ENCODE measurements at regions not wholly inside any gene's neighbourhood (a gene's known extent, or its start where the extent isn't known, plus 50 kb on each side); places are given as distances from the start of the nearest gene placed in this dataset.
"Not testable (repeated sequence)": the region's sequence is repeated elsewhere in the genome, so short reads cannot be mapped to it uniquely, and the experiment has no call there.

DNA sequence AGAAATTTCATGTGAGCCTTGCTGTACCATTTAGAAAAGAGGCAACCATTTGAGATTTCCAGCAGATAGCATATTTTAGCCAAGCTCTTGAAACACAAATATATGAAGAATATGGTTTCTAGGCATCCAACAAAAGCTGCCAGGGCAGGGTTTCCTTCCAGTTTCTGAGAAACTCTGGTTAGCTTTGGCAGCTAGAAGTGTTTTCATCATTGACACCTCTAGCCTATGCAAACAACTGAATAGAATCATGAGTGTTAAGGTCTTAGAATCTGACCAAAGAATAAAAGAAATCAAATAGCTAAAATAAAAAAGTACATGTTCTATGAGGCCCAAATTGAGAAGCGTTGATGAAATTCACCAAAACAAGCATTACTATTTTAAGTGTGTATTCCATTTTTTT lies 188.1 kb downstream of the TMEM167A start:
- DNase-seq (ENCODE audit: low spot score), result no peak

DNA sequence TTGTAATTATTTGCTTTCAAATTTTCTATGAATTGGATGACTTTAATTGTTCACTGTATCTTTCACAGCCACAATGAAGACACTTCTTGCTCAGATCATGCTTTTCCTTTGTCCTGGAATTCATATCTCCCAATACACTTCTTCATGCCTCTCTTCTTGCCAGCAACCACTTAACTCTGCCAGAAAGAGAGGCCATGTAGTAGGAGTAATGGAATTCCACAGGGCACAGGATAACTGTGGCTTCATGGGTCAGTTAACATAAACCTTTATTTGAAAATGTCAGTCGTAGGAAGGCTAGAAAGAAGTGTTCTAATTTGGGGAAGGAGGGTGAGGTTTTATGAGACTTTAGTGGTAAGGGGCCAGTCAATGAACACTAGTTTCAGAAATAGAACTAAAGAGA lies 190.3 kb downstream of the TMEM167A start:
- DNase-seq (ENCODE audit: low spot score), result no peak

DNA sequence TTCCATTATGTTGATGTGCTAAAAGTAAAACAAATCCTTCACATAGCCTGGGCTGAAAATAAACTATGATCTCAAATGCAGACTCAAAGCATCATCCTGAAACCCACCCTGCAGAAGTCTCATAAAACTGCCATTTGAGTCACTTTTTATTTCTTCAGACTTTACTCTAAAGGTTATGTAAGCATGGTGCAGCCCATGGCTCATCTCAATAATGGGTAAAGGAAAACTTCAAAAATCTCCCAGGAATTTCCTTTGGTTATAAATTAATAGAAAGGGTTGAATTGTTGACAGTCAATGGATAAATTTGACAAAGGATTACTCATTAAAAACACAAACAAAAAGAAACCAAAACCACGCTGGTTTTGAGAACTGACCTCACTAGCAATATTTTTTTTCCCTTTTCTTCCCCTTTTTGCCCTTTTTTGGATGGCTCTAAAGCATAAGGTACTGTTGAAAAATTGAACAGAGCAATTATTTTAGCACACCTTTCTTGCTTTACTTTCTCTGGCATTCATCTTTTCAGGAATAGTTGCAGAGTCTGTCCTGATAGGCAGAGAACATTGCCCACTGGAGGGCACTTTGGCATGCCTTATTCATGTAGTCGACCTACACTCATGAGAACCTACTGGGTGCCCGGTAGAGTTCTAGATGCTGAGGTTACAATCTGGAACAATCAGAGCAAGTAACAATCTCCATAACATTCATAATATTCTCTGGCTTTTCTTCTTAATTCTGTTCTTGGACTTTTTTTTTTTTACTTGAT lies 191.4 kb downstream of the TMEM167A start:
- no peak for DNase-seq (ENCODE audit: low spot score)

DNA sequence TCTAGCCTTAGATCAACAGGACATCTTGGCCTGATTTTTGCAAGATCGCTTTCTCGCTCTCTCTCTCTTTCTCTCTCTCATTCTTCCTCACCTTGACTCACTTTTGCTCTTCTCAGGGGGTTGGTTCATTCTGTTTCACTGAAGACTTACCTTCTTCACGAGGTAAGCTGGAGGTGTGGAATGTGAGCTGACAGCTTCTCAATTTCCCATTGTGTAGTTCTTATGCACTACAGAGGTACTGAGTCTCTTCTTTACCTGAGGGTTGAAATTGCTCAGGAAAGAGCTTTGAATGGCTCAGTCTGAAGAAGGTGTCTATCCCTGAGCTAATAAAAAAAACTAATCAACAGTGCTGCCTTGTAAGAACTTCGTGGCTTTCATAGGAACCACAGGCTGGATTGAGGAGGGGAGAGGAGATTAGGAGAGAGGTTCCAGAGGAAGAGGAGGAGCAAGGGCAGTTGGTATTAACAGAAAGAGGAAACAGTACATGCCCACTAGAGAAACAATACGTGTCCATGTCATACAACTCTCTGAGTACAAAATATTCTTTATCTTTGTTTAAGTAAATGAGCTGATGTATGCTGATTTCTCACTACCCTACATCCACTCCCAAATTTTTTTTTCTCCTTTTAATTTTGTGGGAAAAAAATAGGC lies 192.2 kb downstream of the TMEM167A start:
- no peak for DNase-seq (ENCODE audit: low spot score)

DNA sequence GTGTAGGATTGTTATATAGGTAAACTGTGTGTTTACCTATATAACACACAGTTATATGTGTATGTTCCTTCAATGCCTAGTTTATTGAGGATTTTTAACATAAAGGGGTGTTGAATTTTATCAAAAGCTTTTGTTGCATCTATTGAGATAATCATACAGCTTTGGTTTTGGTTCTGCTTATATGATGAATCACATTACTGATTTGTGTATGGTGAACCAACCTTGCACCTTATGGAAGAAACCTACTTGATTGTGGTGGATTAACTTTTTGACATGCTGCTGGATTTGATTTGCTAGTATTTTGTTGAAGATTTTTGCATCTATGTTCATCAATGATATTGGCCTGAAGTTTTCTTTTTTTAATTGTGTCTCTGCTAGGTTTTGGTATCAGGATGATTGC lies 194.9 kb downstream of the TMEM167A start:
- no peak for DNase-seq (ENCODE audit: low spot score)

DNA sequence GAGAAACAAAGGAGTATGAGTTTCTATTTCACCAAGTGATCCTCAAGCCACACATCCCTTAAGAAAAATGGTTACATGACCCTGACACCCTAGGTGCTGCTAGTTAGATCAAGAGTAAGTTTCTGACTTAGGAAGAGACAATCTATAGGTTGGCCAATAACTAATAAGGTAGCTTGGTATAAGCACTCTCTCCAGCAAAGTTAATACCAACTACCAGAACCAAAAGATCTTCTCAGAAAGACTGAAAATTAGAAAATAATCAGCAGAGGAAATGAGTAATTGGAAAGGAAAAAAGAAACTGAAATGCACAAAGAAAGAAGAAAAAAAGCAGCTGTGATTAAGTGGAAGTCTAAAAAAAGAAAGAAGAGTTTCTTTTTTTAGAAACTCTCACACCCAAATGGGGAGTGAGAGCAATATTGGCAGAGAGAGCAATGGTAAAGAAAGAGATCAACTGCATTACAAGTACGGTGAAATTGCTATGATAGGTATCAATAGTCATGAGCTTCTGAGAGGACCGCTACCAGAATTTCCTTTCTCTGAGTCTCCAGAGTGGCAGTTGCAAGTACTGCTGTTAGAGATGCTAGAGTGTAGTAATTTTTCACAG lies 195.5 kb downstream of the TMEM167A start:
- no peak for DNase-seq (ENCODE audit: low spot score)

DNA sequence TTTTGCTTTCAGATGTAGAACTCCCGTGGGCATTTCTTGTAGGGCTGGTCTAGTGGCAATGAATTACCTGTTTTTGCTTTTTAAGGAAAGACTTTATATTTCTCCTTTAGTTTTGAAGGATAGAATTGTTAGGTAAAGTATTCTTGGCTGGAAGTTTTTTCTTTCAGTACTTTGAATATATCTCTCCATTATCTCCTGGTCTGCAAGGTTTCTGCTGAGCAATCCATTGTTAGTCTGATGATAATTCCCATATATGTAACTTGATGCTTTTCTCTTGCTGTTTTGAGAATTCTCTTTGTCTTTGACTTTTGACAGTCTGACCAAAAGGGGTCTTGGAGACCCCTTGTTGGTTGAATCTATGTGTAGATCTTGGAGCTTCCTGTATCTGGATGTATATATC lies 198.1 kb downstream of the TMEM167A start:
- DNase-seq (ENCODE audit: low spot score), result no peak

DNA sequence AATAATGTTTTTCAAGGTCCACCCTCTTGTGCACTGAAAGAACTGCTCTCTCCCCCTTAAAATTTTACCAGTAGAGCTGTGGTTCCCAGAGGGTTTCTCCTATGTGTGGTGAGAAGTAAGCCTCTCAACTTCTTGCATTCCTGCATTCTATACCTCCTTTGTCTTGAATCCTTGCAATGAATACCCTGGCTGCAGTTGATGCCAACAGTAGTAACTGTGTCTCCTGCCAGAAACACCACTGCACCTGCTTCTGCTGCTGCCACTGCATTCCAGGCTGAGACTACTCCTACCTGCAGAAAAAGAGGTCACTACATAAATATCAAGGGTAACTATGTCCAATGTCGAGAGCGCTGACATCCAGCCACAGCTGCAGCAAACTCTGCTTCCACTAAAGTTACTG lies 203.7 kb downstream of the TMEM167A start:
- DNase-seq (ENCODE audit: low spot score), result no peak

DNA sequence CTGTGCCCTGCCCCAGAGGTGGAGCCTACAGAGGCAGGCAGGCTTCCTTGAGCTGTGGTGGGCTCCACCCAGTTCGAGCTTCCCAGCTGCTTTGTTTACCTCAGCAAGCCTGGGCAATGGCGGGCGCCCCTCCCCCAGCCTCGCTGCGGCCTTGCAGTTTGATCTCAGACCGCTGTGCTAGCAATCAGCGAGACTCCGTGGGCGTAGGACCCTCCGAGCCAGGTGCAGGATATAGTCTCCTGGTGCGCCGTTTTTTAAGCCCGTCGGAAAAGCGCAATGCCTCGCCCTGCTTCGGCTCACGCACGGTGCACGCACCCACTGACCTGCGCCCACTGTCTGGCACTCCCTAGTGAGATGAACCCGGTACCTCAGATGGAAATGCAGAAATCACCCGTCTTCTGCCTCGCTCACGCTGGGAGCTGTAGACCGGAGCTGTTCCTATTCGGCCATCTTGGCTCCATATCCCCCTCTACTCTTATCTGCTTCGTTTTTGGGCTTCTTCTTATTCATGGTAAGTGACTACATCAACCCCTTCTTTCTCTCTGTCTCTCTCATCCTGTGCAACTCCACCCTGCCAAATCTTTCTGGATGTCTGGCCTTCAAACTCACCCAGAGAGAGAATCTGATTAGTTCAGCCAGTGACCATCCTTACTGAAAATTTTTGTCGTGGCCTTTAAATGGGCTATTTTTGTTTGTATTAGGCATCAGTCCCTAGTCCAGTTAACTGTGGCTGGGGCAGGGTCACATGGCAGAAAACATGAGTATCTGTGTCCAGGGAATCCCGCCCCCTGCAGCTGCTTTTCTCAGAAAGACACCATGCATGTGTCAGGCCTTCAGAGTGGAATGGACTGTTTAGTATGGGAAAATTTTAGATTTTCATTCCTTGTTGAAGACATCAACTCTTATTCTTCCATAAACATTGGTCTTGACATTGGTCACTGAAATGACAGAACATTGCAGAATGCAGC lies 204.6 kb downstream of the TMEM167A start:
- DNase-seq (ENCODE audit: low spot score), result not testable (repeated sequence)

DNA sequence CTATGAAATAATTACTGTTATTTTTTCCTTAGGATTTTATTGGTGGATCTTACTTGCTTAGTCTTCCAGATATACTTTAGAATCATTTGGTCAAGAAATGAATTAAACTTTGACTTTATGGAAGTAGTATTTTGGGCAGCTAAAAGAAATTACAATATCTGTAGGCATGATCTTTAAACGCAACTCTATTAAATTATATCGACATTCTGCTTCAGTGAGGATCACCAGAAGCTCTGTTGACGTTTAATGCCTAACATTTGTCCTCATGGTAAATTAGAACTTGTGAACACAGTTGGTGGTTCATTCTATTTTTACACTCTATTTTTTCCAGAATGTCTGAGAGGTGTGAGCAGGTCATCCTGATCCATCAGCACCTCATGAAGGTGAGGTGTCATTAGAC lies 211.6 kb downstream of the TMEM167A start:
- no peak for DNase-seq (ENCODE audit: low spot score)

DNA sequence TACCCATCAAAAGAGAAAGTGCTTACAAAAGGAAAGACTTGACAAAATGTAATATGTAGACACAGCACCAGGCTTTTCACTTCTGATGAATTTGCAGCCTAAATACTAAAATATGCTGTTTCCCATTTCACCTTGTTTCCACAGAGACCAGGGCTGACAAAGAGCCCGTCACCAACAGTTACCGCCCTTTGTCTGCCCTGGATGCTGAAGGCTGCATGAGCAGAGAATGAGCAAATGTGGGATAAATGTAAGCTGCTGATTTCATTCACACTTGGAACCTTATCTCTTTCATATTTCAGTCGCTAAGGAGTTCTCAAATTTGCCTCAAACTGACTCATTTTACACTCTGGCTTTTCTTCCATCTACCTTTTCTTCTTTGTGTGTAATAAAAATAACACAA lies 213.9 kb downstream of the TMEM167A start:
- no peak for DNase-seq (ENCODE audit: low spot score)

DNA sequence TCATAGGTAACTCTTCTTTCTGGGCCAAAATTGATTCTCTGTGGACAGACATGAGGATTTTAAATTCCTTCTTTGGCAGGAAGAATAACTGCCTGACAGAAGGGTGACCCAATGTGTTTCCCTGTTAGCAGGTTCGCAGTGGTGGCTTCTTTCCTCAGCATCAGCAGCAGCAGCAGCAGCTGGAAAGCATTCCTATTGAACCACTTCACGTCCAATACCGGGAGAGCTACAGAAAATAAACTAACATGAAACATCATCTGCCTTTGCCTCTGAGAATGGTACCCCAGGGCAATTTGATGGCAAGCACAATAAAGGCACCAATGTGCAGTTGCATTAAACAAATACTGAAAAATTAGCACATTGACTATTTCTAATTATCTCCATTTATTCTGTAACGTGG lies 214.5 kb downstream of the TMEM167A start:
- no peak for DNase-seq (ENCODE audit: low spot score)

DNA sequence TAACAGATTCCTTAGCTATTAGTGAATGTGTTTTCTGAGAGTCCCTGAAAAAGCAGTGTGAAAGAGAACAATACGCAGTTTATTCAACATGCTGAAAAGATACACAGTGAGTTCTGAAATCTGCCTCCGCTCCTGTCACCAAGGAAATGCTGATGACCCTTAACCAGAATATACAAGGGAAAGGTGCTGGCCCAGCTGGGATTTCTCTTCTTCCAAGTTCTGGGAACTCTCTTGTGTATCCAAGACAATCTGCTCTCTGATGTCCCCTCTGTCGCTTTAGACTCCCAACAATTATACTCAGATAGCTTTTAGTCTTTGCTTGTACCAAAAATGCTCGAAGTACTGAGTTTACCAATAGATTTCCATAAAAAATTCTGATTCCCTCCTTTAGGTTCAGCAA lies 214.9 kb downstream of the TMEM167A start:
- DNase-seq (ENCODE audit: low spot score), result no peak

DNA sequence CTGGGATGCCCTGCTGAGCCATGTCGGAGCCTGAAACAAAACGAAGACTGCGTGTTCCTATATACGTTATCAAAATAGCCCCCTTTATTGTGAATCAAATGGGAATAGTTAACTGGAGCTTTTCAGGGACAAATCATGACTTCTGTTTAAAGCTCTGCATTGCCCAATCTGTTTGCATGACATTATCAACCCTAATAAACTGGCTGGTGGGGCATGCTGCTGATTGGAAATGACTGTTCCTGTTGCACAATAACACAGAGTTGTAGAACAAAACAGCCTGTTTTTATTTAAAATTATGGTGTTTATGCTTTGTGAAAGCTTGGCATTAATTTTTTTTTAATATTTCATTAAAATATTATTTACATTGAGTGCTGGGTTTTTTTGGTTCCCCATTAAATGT lies 215.5 kb downstream of the TMEM167A start:
- DNase-seq (ENCODE audit: low spot score), result no peak

DNA sequence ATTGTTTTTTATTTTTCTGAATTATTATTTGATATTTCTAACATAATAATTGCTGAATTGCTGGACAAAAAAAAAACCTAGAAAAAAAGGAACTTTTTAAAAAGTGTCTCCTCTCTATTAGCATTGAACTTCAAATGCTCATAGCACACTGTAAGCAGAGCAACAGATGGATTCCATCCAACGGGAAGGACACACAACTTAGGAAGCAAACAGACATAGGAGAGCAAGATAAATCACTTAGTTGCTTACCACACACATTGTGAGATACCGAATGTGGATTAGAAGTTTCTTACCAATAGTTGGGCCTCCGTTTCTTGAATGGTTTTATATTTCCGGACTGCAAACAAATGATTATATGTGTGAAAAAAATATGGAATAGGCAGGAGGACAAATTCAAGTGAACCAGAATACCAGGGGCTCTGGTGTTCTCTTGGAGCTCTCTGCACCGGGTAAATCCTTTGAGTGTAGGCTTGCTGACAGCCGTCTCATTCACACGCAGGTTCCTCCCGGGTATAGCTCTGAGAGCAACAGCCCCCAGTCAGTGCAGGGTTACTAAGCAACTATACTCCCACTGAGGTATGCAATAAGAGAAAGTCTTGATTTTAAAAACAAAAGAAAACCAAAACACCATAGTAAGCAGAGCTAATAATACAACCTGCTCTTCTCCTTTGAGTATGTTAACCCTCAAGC lies 217.6 kb downstream of the TMEM167A start:
- DNase-seq (ENCODE audit: low spot score), result no peak

DNA sequence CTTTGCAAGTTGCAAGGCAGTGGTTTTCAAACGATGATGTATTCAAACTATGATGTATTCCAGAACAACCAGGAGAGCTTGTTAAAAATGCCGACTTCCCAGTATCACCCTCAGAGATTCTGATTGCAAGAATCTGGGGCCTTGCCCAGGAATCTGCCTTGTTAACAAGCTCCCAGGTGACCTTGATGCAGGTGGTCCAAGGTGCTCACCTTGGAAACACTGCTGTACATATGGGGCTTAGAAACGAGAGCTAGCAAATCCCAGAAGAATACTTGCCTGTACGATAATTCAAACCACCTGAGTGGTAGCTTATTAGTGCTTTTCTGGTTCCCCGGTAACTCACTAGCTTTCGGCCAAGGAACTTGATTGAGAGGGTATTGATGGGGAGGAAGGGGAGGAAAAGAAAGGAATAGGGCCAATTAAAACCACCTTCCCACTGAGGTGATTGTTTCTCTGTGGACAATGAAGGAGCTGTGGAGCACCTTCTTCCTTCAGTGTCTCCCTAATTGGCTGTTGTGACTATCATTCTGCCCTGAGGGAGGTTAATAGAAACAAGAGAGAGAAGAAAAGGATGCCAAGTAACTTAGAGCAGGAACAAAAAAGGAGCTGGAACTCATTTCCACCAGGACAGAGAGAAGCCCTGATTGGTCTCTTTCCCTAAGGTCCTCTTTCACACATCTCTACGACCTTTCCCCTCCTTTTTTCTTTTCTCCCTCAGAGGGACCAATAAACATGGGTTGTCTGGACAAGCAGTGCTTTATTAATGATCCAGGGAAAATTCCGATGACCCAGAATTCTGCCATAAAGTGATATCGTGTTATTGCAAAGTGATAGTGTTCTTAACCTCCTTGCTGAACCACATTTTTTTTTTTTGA lies 218.8 kb downstream of the TMEM167A start:
- DNase-seq (ENCODE audit: low spot score), result no peak

DNA sequence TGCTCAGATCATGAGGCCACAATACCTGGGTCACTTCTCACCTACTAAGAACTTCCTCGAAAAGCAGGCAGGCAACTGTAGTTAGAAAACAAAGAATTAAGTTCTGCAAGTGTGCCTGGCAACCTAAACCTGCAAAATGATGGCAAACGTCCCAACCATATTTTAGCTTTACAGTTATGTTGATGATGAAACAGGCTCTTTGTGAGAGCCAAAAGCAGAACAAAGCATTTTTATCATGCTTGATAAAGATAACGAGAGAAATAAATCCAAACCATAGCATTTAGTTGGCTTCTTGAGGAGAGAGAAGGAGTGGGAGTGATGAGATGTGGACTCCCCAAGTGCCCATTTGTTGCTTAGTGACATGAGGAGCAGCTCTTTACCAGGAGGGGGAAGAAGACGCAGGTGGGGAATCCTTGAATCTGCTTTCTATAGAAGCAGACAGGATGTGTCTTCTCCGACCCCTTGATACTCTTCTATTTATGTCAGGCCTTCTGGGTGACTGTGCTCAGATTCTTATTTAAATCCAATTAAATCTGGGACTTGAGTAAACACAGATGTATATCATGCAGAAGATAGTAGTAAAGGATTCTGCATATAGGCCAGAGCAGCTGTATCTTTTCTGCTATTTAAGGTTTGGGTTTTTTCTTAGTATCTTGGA lies 221.2 kb downstream of the TMEM167A start:
- DNase-seq (ENCODE audit: low spot score), result no peak

DNA sequence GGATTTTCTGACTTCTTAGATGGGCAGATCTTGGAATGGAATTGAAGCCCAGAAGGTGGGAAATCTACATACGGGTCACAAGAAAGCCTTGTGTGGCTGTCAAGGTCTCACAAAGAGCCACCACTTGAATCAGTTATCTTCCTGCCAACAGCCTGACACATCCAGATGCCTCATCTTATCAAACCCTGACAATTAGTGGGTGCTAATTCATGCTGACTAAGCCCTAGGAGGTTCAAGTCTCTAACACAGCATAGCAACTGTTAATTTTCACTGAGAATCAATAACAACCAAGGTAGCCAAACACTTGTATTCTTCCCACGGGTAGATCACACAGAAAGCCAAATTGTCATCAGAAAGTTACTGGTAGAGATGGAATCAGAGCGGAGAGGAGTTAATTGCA lies 222.2 kb downstream of the TMEM167A start:
- no peak for DNase-seq (ENCODE audit: low spot score)

DNA sequence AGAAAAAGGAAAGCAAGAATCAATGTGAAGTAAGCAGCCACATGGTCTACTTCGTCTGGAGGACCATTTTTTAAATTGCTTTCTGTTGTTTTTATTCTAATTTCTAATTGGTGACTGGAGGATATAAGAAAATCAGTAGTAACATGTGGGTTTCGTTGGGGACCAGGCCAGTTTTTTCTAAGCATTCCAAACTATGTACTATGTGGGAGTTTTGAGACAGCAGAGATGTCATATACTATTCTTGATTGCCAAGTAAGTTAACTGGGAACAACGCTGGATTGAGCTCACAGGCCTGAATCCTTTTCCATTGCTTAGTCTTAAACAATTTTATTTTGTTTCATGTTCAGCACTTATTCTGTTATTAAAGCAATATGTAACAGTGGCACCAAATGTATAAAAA lies 225.7 kb downstream of the TMEM167A start:
- DNase-seq (ENCODE audit: low spot score), result no peak

DNA sequence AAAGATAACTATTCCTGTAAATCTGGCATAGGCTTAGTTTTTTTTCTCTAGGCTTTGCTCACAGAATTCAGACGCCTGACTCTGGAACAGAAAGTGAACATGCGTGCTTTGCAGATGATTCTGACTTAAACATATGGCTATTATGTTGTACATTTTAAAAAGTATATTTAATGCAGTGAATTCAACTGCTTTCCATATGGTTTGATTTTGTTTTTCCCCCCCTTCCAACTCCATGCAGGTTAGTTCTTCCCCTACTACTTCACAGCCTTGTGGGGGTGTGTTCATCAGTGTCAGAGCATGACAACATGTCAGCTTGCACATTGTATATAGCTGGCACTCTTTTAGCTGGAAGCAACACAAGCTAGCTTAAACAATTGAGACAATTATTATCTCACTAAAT lies 226.8 kb downstream of the TMEM167A start:
- no peak for DNase-seq (ENCODE audit: low spot score)

All from ecto neural progenitor cell (in vitro differentiated cells).